ENCODE measurements at regions not wholly inside any gene's neighbourhood (a gene's known extent, or its start where the extent isn't known, plus 50 kb on each side); places are given as distances from the start of the nearest gene placed in this dataset.
A peak's percentile ranks its signal among the peaks of the same experiment; 100 is the strongest.

GRCh38 chr16:87200637-87201036 lies 116.6 kb downstream of the C16orf95 start:
- Histone ChIP-seq H3K4me1 (ENCODE audit: low read depth) (no peaks in the 10 kb centered on the region), H3K27ac (no peak overlapping the region)
- no peak for TF ChIP-seq CTCF (IDR thresholded peaks at IDR 0.05; ENCODE audit: low read depth, low read length)

GRCh38 chr16:87201052-87201451 lies 116.1 kb downstream of the C16orf95 start:
- H3K4me1 ChIP-seq (ENCODE audit: low read depth), result no peaks in the 10 kb centered on the region
- H3K9me3 ChIP-seq (ENCODE audit: low read depth), result no peaks in the 10 kb centered on the region
- no peaks in the 10 kb centered on the region for H3K27me3 ChIP-seq
- no peaks in the 10 kb centered on the region for H3K36me3 ChIP-seq
- DNase-seq (ENCODE audit: low read depth in 1 of 2, low spot score in 1 of 2), result peak in 1 of 2 donors; percentile 99
- H3K27ac ChIP-seq, result no peak overlapping the region
- no peak overlapping the region for H3K4me3 ChIP-seq
- no peak for TF ChIP-seq CTCF (IDR thresholded peaks at IDR 0.05; ENCODE audit: low read depth, low read length)

More at GRCh38 chr16:87200637-87201036, 116.6 kb downstream of the C16orf95 start:
- Histone ChIP-seq H3K4me3 (no peak overlapping the region), H3K9me3 (ENCODE audit: low read depth) (no peaks in the 10 kb centered on the region), H3K27me3 (no peaks in the 10 kb centered on the region), H3K36me3 (no peaks in the 10 kb centered on the region)
- DNase-seq (ENCODE audit: low read depth in 1 of 2, low spot score in 1 of 2), result no peak

- DNase-seq (ENCODE audit: low read depth in 1 of 2, low spot score in 1 of 2), result no peak
- Histone ChIP-seq H3K27ac (no peak overlapping the region), H3K9me3 (ENCODE audit: low read depth) (no peaks in the 10 kb centered on the region), H3K4me1 (ENCODE audit: low read depth) (no peaks in the 10 kb centered on the region), H3K4me3 (no peak overlapping the region), H3K27me3 (no peaks in the 10 kb centered on the region), H3K36me3 (no peaks in the 10 kb centered on the region)
- TF ChIP-seq CTCF (IDR thresholded peaks at IDR 0.05; ENCODE audit: low read depth, low read length), result no peak
Observed at GRCh38 chr16:87201790-87202189, 115.4 kb downstream of the C16orf95 start.

- Histone ChIP-seq H3K4me3 (no peak overlapping the region), H3K4me1 (ENCODE audit: low read depth) (no peaks in the 10 kb centered on the region), H3K36me3 (no peaks in the 10 kb centered on the region), H3K9me3 (ENCODE audit: low read depth) (no peaks in the 10 kb centered on the region), H3K27ac (no peak overlapping the region), H3K27me3 (no peaks in the 10 kb centered on the region)
- peak in 1 of 2 donors; percentile 50 for DNase-seq (ENCODE audit: low read depth in 1 of 2, low spot score in 1 of 2)
- no peak for TF ChIP-seq CTCF (IDR thresholded peaks at IDR 0.05; ENCODE audit: low read depth, low read length)
Observed at GRCh38 chr16:87202346-87202745, 114.8 kb downstream of the C16orf95 start.

GRCh38 chr16:87203060-87203656 lies 114.0 kb downstream of the C16orf95 start:
- Histone ChIP-seq H3K4me1 (ENCODE audit: low read depth) (no peaks in the 10 kb centered on the region), H3K4me3 (no peak overlapping the region), H3K36me3 (no peaks in the 10 kb centered on the region), H3K27me3 (no peaks in the 10 kb centered on the region), H3K9me3 (ENCODE audit: low read depth) (no peaks in the 10 kb centered on the region), H3K27ac (no peak overlapping the region)
- TF ChIP-seq CTCF (IDR thresholded peaks at IDR 0.05; ENCODE audit: low read depth, low read length), result peak; percentile 98
- peak; percentile 81 to 86 for DNase-seq (ENCODE audit: low read depth in 1 of 2, low spot score in 1 of 2)

All from cardiac muscle cell (in vitro differentiated cells and primary cell).